Activated CD8-positive, alpha-beta memory T cell treated with anti-CD3 and anti-CD28 coated beads for 1 hour (primary cell): ENCODE measurements at regions not wholly inside any gene's neighbourhood (a gene's known extent, or its start where the extent isn't known, plus 50 kb on each side); places are given as distances from the start of the nearest gene placed in this dataset.

Source experiments
- DNase-seq, 2 donors: peaks; one replicate each; pipeline ENCODE4 v3.0.0-alpha.2; 2020; ENCODE audit warnings: low read depth in 1 of 2; ENCODE audit errors: extremely low read depth in 1 of 2

- DNase-seq, result no peak
Observed at GRCh38 chr10:130230036-130230435, 93.8 kb downstream of the GLRX3 start.

DNA sequence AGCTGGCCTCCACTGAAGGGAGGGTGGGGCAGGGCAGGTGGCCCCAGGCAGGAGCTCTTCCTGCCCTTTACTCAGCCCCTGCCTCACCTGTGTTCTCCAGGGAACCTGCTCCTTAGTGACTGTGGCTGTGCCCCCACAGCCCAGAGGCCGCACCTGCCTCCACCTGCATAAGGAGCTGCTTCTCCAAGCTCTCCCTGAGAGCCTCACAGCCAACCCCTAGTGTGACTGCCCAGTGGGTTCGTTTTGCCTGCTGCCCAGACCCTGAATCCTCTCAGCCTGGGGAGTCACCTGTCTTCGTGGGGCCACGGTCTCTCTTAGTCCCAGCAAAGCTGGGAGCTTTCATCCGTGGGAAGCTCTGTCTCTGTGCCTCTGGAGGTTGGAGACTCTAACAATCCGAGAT lies 94.4 kb downstream of the GLRX3 start:
- no peak for DNase-seq

- no peak for DNase-seq
Observed at GRCh38 chr10:130231251-130231741, 95.1 kb downstream of the GLRX3 start.

GRCh38 chr10:130232166-130233034 lies 96.2 kb downstream of the GLRX3 start:
- DNase-seq, result no peak

- DNase-seq, result no peak
Observed at GRCh38 chr10:130233035-130233360, 96.8 kb downstream of the GLRX3 start.

- no peak for DNase-seq
Observed at GRCh38 chr10:130233426-130233825, 97.2 kb downstream of the GLRX3 start.

- DNase-seq, result no peak
Observed at GRCh38 chr10:130234171-130234965, 98.2 kb downstream of the GLRX3 start.

DNA sequence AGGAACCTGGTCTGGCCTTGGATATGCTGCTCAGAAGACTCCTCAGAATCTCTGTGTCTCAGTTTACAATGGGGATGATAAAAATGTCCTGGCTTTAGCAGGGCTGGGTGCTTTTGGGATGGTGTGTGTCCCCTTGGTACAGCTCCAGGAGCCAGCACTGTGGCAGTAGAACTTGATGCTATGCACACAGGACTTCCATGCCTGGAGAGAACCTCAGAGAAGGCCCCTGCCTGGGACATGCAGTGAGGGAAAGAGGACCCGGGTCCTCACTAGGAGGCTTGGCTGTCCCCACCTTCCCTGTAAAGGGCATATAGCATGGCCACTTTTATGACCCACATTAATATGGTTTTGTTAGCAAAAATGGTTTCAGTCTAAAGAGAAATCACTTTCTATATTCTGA lies 100.5 kb downstream of the GLRX3 start:
- DNase-seq, result no peak

GRCh38 chr10:130240409-130240808 lies 104.2 kb downstream of the GLRX3 start:
- DNase-seq, result no peak

GRCh38 chr10:130242513-130242912 lies 106.3 kb downstream of the GLRX3 start:
- DNase-seq, result no peak

DNA sequence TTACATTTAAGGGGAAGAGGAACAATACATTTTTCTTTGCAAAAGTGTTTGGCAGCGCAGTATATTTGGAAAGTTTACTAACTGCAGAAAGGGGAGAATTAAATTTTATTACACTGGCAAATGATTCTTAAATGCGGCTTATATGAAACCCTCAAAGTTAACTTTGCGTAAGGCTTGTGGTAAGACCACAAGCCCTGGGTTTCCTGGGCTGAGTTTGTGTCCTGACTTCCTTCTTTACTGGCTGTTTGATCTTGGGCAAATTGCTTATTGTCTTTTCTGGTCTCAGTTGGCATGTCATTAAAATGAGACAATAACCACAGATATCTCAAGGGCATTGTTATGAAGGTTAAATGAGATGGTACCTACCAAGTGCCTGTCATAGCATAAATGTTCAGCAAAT lies 106.8 kb downstream of the GLRX3 start:
- DNase-seq, result no peak

- no peak for DNase-seq
Observed at GRCh38 chr10:130244031-130244927, 108.1 kb downstream of the GLRX3 start.

GRCh38 chr10:130244928-130245495 lies 108.8 kb downstream of the GLRX3 start:
- no peak for DNase-seq

DNA sequence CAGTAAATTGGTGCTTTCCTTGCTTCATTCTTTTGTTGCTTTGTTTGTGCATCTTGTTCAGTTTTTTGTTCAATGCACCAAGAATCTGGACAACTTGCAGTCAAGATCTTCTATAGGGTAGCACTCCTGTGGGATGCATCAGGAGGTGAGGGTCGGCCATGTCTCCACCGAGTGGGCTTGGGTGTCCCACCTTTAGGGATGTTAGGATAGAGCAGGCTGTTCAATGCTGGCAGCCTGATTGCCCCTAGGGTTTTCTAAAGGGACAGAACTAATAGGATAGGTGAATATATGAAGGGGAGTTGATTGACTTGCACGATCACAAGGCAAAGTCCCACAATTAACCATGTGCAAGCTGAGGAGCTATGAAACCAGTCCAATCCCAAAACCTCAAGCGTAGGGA lies 109.9 kb downstream of the GLRX3 start:
- no peak for DNase-seq

GRCh38 chr10:130250127-130250526 lies 113.9 kb downstream of the GLRX3 start:
- DNase-seq, result no peak

GRCh38 chr10:130251766-130252165 lies 115.6 kb downstream of the GLRX3 start:
- DNase-seq, result no peak

GRCh38 chr10:130254243-130254642 lies 118.1 kb downstream of the GLRX3 start:
- no peak for DNase-seq

DNA sequence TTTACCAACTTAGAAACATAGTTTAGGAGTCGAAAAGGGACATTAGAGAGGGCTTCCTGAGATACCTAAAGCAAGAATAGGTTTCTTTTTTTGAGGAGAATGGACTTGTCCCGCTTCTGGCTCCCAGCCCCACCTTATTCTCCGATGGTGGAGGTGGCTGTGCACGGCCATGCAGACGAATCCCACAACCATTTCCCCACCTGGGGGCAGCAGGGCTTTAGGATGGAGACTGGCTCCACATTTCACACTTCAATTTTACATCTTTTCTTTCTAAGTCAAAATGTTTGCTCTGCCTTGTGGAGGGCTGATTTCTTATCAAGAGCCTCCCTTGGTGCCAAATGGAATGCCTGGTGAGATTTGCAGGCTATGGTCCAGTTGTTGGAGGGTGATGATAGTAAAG lies 118.5 kb downstream of the GLRX3 start:
- no peak for DNase-seq

DNA sequence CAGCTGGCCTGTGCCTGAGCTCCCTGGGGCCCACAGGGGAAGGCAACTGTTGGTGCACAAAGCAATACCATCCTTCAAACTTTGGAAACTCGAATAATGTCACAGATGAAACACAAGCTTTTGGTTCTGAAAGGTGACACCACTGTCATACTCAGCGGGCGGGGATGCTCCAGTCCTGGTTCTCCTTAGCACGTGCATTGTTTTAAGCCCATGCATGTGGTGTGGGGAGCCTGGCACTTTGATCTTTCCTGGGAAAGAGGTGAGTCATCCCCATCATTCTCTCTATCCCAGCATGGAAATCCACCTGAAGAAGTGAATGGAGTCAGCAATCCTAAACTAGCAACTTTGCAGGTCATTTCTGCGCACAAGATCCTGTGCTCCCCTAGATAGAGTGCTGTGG lies 119.6 kb downstream of the GLRX3 start:
- DNase-seq, result no peak

DNA sequence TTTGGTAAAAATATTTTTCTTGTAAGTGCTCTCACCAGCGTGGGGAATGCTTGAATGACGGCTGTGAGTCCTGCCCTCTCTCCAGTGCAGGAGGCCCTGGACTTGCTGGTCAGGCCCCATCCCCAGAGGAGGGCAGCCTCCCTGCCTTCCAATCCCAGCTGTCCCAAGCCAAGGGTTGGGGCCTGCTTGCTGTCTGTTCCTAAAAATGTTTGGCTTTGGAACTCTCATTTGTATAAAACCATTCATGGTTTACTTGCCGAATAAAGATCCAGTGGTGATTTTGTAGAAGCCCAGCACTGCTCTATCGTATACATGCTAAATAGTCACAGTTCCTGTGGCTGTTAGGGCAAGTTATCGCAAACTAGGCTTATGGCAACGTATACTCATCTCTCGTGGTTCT lies 121.7 kb downstream of the GLRX3 start:
- DNase-seq, result no peak

DNA sequence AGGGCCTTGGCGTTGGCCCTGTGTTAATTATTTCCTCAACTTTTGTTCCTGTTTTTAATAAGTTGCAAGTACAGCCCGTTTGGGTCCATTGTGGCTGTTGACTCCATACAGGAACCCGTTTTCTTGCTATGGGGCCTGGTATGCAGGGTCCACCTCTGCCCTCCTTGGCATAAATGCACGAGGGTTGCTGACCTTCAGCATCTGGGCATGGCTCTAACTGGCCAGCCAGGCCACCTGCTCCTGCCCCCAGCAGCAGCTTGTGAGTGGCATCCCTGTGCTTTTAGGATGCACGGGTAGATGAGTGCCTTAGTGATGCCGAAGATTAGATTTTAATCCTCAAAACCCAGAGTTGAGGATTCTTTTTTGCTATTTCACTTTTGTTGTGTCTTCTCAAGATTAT lies 123.2 kb downstream of the GLRX3 start:
- no peak for DNase-seq
